Renal cortical epithelial cell (primary cell): ENCODE measurements at regions not wholly inside any gene's neighbourhood (a gene's known extent, or its start where the extent isn't known, plus 50 kb on each side); places are given as distances from the start of the nearest gene placed in this dataset.

ENCODE experiments used
- DNase-seq: peaks from one replicate; pipeline ENCODE4 v3.0.0-alpha.2; 2011; ENCODE audit warnings: low read depth

- no peak for DNase-seq
Measured at GRCh38 chr6:56347526-56347925, 100.1 kb upstream of the COL21A1 start.

GRCh38 chr6:56346958-56347357 lies 99.6 kb upstream of the COL21A1 start:
- peak; percentile 53 for DNase-seq

GRCh38 chr6:56345376-56345995 lies 98.1 kb upstream of the COL21A1 start:
- DNase-seq: no peak

- no peak for DNase-seq
Measured at GRCh38 chr6:56343295-56343694, 95.9 kb upstream of the COL21A1 start.

GRCh38 chr6:56339524-56339923 lies 92.1 kb upstream of the COL21A1 start:
- no peak for DNase-seq

- DNase-seq: peak; percentile 94
Measured at GRCh38 chr6:56335726-56336125, 88.3 kb upstream of the COL21A1 start.

- peak; percentile 48 for DNase-seq
Measured at GRCh38 chr6:56334937-56335336, 87.6 kb upstream of the COL21A1 start.

- peak; percentile 67 for DNase-seq
Measured at GRCh38 chr6:56329271-56330050, 82.1 kb upstream of the COL21A1 start.

- DNase-seq: no peak
Measured at GRCh38 chr6:56328728-56329090, 81.3 kb upstream of the COL21A1 start.

- no peak for DNase-seq
Measured at GRCh38 chr6:56327946-56328727, 80.8 kb upstream of the COL21A1 start.

GRCh38 chr6:56324396-56324795 lies 77.0 kb upstream of the COL21A1 start:
- no peak for DNase-seq

- peak; percentile 80 for DNase-seq
Measured at GRCh38 chr6:56318851-56319250, 71.5 kb upstream of the COL21A1 start.

- DNase-seq: peak; percentile 50
Measured at GRCh38 chr6:56314683-56315523, 67.5 kb upstream of the COL21A1 start.

- DNase-seq: no peak
Measured at GRCh38 chr6:56311533-56312448, 64.4 kb upstream of the COL21A1 start.

GRCh38 chr6:56311061-56311460 lies 63.7 kb upstream of the COL21A1 start:
- no peak for DNase-seq

- no peak for DNase-seq
Measured at GRCh38 chr6:56310241-56310640, 62.9 kb upstream of the COL21A1 start.

GRCh38 chr6:56299916-56300315 lies 52.5 kb upstream of the COL21A1 start:
- no peak for DNase-seq

- peak; percentile 40 for DNase-seq
Measured at GRCh38 chr6:56297022-56297989, 49.9 kb upstream of the COL21A1 start.
